NCI-H2227 treated with DMSO at 0.1 percent for 48 hours (cell line): ENCODE measurements at regions not wholly inside any gene's neighbourhood (a gene's known extent, or its start where the extent isn't known, plus 50 kb on each side); places are given as distances from the start of the nearest gene placed in this dataset.

ENCODE experiments used
- DNase-seq: peaks from one replicate; lab custom pipeline; 2025; lab: John Stamatoyannopoulos, UW

DNA sequence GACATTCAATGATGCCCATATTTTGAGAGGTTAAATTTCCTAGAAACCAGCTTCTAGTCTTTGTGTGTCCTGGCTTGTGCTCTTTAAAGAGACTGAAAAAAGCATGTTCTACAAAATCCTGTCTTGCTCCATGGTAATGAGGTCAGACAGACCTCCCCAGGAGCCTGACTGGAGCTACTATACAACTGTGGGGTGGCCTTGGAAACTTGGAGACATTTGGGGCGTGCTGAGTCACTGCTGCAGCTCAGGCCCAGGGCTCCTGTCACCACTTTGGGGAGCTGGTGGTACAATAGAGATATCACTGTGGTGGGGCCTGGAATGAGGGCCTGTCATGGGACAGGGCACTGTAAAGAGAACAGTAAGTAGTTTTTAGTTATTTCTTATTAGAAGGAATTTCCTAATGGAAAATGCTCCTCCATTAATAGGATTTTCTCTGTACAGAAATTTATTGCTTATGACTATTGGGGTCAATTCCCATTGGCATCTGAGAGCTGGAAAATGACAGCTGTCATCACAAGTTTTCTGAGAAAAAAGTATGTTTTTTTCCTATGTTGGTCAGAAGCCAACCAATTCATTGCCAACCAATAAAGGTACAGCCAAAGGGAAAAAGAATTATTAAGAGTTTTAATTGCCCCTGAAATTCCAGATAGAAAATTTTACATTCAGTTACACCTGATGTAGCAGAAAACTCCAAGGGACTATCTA is 207.4 kb upstream of the JADE1 start:
- DNase-seq: no peak

DNA sequence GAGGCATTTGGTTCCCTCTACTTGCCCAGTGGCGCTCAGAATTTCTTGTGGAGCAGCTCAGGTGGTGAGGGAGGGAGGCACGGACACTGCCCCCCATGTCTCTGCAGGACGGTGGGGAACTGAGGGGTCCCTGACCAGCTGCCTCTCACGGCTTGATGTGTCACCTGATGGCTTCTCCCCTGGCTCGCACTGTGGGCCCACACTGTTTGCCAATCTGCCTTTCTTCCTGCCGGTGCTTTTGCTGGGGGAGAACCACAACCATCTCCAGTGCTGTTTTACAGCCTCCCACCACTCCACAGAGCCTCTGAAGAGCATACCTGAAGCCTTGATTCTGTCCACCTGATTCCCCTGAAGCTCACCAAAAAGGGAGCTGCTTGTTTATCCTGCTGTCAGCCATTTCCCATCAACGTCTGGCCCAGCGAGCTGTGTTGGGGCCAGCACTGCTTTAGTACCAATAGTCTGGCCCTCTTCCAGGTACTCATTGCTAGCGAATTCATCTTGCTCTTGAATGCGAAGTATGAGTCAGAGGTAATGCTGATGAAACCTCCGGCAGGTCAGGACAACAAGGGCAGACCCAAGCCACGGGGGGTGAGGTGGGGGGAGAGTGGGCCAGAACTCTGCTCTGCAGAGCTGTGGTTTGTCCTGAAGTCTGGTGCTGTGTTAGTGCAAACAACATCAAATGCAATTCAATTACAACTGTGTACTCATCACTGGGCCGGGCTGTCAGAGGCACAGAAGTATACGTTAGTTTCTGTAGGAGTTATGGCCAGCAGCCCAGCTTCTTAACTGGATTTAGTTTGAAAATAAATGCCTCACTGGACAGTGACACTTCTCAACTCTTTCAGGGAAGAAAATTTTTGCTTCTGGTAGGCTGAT is 208.3 kb upstream of the JADE1 start:
- peak; percentile 17 for DNase-seq

DNA sequence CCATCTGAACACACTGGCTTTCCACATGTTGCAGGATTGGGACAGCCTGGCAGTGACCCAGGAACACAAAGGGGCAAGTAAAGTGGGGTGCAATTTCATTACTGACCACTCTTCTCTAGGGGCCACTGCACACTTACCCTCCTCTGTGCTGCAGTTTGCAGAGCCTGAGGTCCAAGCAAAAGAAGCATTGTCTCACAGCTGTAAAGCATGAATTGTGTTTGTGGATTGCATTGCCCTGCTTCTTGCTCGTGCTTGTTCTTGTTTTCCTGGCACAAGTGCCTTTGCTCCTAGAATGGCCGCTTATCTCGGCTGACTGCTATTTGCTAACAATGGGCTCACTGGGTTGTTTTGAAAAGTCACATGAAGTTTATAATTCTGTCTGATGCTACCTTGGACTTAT is 209.1 kb upstream of the JADE1 start:
- no peak for DNase-seq

DNA sequence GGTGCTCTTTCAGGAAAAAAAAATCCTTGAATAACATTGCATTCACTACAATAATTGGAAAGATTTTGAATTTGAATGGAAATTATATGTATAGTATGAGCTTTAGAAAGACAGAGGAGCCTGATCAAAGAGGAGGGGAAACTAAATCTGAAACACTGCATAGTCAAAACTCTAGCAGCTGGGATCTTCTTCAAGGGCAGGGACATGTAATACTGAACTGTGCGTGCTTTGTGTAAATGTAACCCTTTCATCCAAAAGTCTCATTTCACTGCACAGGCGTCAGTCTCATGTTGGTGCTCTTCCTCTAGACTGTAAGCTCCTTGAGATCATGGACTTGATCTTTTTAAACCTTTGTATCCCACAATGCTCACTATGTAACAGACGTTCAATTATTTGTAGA is 212.0 kb upstream of the JADE1 start:
- no peak for DNase-seq

DNA sequence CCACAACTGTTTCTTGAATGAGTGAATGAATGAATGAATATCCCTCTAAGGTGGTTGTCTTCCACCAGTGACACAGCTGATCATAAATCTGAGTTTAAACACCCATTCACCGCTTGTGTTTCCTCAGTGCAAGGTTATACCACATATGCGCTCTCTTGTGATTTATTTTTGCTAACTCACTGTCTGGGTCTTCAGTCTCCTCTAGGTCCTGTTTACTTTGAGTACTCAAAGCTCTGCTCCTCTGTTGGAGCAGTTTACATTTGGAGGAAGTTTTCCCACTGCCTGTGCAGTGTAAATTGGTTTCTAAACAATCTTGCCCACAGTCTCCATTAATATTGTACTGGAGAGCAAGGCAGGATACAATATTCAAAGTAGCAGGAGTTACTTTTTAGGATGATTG is 212.6 kb upstream of the JADE1 start:
- DNase-seq: no peak

DNA sequence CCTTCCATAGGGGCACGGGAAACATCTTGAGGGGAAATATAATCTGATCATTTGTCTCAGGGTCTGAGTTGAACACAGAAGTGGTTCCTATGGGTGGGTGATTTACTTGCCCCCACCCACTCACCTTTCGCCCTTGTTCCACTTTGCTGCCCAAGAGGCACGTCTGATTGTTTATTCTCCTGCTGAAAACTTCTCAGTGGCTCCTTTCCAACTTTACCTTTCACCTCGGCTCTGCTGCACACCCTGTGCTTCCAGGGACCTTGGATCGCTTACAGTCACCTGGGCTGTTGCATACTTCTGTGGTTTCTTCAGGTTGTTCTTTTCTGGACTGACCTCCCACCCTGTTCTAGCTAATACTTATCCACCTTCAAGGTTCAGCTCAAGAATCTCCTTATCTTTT is 213.4 kb upstream of the JADE1 start:
- no peak for DNase-seq

DNA sequence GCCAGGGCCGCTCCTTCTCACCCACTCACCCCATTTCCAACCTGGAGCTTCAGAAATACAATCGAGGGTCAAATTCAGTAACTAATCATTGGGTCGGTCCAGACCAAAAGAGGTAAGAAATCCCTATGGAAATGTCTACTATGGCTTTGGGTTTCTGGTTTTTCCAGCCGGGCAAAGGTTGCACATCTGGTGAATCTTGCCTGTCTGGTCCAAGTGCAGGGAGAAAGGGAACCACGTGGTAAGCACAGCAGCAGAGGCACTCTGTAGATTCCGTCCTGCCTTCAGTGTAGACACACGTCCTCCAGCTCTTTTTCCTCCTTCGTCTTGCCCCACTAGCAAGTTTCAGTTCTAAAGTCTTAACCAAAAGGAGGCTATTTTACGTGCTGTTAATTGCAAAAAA is 218.0 kb upstream of the JADE1 start:
- no peak for DNase-seq

DNA sequence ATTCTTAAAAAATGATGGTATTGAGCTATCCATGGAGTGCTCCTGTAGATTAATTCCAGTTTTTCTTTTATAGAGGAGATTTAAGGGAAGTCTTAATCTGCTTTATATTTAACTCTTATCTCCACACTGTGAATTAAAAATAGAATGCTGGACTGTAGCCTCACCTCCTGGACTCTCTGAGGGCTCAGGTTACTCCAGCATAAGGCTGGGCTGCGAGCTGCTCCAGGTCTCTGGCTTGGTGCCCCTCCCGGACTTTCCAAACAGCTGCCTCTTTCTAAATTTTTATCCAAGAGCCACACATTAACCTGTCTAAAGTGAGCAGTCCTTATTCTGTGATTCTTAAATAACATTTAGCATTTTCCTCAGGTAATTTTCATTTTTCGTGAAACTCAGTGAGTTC is 218.7 kb upstream of the JADE1 start:
- DNase-seq: no peak

DNA sequence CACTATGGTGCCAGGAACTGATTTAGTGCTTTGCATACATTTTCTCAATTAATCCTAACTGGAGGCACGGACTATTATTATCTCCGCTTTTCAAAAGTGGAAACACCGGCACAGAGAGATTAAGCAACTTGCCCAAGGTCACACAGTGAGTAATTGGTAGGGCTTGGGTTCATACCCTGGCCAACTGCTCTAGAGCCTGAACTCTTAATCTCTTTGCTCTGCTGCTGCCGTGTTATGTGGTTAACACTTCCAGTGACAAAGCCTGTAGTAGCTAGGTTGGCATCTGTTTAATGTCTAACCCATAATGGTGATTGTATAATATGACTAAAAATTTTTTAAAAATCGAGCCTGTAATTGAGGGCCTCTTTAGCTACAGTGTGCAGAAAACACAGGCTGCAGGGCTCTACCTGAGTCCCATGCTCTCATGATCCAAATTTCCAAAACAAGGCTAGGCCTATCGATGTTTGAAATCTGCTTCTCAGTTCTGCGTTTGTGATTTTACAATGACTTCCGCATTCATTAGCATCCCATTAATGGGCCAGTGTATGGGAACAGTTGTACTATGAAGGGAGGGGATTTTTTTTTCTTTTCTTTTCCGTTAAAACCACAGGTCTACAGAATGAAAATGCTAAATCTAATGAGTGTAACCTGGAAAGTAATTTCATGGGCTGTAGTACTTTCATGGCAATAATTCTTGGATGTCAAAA is 219.3 kb upstream of the JADE1 start:
- DNase-seq: no peak

DNA sequence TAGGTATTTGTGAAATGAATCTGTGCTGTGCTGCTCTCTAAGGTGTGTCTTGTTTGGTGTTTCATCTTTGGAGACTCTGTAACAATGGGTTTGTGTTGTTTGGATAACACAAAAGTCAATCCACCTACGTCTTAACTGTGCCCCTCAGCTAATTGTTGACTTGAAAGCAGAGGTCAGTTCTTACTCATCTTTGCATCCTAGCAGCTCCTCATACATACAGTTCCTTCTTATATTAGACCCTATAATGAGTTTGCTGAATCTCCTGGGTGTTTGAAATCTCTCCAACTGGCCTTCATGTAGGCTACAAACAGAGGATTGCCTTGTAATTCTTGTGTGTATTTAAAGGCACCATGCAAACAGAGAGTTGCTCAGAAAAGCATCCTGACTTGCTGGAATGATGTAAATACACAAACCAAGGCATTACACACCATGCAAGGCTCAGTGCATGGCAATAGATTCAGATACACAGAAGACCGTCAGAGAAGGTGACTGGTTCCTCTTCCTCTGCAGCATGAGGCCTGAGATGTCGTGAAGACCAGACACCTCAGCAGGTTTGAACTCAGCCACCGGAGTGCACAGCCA is 220.0 kb upstream of the JADE1 start:
- DNase-seq: no peak

DNA sequence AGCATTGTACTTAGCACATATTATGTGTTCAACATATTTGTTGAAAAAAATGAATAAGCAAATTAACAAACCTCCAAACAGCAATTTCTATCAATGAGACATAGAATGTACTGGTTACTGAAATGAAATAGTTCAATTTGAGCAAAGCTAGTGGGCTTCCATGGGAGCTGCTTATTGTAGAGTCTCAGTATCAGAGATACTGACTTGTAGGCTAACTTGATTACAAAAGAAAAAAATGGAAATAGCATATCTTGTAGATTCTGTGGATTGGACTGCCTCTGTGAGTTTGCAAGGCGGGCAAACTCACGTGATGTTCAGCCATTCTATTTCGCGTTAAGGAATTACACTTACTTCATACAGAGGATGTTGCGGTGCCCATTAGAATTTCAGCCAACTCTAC is 222.1 kb upstream of the JADE1 start:
- no peak for DNase-seq

DNA sequence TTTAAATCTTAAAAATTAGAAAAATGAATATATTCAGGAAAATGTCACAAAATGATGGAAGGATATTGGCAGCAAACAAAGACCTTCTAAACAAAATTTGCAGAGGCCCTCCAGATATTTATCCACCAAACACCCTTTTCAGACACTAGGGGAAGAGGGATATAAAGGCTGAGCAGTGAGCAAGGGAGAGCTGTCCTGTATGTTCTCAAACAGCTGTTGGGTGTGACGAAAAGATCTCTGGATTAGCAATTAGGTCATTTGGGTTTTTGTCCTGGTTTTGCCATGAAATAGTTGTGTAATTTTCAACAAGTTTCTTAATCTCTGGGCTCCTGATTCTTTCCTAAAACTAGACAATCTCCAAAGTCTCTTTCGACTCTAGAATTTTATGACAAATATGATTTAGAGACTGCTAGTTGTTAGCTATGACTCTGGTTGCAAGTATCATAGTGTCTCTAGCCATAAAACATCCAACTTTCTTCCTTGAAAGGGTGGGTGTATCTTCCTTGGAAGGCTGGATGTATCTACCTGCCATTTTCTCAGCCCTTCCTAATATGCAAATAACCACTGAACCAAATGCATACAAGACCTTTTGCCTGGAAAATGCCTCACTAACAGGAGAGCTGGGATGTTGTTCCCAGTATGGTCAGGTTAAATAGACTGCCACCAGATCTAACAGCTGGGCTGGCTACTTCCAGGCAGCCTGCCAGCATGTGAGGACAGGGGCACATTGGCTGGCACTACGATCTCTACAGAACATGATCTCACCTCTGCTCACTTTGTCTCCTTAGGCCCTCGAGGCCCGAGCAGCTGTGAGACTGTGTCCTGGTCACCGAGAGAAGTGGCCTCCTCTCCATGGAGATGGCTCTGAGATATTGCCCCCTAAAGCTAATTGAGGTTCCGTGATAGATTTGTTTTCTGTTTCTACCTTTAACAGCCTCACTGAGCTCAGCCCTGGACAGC is 225.5 kb upstream of the JADE1 start:
- no peak for DNase-seq

DNA sequence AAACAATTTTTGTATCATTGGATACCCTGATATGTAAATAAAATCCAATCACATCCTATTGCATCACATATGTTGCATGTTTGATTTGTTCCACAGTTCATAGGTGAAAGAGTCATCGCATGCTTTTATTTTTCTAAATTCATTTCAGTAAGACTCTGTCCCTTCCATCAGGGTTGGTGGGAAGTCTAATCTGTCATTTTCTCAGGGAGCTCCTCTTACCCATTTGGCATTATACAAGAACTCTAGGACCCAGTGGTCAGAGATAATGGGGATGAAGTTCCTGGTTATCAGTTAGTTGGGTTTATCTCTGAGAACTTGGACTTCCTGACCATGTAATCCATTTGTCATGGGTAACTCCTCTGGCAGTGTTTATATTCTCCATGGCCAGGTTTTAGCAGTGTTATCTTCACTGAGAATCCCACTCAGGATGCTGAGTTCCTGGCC is 227.1 kb upstream of the JADE1 start:
- no peak for DNase-seq

DNA sequence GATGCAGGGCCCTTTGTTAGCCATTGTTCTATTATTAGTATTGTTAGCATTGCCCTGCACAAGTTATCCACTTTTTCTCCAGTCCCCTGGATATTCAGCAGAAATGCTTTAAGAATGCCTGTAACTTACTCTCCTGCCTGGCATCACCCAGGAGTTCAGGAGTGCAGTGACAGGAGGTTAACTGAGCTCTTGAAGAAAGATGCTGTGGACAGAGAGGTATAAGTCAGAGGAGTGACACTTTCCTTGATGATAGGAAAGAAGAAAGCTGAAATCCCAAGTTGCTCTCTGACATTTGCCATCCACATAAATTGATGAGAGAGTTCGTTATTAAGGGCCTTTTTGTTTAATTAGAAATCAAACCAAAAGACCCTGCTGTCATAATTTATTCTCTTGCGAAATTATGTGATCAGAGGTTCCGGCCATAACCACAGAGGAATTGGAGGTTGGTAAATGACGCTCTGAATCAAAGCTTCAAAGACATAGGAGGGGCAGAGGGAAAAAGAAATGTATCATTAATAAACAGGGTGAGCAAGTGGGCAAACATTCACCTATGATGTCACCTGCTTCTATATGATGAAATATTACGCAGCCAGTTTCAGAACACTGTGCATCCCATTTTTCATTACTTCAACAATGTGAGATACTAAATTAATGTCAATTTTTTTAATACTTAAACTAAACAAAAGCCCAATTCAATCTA is 230.2 kb upstream of the JADE1 start:
- no peak for DNase-seq

DNA sequence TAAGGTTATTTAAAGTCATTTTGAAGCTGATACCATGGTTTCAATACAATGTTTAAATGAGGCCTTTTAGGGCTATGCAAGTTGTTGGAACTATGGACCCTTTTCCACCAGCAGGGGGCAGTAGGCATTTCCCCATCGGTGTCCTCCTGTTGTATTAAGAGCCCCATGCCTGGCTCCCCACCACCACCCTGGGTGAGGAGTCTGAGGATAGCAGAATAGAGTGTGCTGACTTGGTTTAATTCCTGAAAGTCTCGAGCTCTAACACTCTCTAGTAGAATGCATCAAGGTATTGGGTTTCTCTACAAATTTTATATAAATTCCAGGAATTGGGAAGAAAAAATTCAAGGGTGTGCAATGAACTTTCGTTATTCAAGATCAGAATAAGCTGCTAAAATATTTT is 234.8 kb upstream of the JADE1 start:
- peak; percentile 4 for DNase-seq

DNA sequence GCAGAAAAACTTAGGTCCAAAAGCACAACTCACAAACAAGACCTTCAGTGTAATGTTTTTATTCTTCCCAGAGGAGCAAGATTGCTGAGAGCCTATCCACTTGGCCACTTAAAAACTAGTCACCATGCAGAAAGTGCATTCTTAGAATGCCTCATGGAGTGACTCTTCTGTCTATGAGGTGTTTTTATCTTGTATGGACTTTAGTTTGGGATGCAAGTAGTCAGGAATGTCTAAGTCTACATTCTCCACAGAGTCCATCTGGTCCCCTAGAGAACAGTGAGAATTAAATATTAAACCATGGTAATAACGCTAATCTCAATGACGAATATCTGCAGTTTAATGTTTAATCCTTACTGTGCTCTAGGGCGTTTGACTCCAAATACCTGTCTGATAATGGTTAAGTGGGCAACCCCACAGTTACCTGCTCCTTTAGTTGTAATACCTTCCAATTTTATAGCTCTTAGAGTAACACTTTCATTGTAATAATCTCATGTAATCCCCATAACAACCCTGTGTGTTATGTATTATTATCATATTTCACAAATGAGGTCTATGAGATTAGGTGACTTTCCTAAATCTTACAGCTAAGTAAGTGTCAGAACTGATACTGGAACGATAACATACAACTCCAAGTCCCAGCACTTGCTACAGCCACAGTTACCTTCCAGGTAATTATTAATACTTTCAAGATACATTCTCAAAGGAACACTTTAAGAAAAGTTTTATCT is 235.6 kb upstream of the JADE1 start:
- DNase-seq: no peak

DNA sequence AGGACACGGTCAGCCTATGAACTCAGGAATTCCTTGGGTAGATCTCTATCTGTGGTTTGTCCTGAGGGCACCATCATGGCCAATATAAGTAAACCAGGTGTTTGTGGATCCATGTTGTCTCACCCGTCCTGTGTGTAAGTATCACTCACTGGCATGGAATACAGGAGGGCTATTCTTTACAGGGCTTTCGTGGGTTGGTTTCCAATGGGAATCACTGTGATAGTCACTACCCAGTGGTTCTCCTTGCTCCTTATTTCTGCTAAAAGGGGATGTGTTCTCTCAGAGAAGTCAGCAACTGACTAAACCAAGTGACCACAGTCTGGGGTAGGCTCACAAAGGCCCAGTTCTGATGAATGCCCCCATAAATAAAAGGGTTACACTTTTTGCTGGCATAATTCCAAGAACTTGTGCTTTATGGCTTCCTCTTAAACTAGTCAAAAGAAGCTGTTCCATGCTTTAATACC is 236.7 kb upstream of the JADE1 start:
- no peak for DNase-seq

DNA sequence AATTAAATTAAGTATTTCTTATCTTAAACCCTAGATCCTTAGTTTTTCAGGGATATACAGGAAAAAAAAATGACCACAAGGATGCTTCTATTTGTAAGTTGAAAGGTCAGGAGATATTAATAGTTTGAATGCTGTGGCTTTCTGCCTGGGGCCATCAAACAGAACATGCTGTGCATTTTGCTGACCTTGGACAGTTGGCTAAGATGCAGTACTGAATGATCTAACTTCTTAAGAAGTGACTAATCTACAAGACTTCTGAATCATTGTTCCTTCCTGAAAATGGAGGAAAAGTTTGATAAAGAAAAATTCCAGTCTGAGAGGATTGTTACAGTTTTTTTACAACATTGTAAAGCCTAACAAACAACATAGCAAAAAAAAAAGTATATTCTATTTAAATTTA is 237.8 kb upstream of the JADE1 start:
- no peak for DNase-seq

DNA sequence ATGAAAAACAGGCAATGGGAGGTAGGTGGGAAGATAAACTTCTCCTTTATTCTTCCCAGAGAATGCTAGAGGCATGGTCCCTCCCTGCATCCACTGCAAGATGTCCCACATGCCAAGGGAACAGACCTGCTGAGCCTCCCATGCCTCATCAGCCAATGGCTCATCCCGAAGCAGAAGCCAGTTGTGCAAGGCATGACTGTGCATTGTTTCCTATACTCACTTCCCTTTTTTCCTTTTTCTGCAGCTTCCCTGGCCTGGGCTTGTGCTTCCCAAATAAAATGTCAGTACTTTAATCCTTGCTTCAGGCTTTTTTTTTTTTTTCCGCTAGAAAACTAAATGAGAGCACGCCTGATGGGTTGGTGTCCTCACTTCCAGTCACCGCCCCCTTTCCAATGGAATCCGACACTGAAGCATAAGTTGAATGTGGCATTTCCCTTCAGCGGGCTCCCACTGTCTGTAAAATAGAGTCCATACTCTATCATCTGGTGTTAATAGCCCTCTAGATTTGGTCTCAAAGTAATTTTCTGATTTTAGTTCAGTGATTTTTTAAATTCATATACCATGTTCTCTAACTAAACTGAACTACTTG is 239.0 kb upstream of the JADE1 start:
- DNase-seq: no peak

DNA sequence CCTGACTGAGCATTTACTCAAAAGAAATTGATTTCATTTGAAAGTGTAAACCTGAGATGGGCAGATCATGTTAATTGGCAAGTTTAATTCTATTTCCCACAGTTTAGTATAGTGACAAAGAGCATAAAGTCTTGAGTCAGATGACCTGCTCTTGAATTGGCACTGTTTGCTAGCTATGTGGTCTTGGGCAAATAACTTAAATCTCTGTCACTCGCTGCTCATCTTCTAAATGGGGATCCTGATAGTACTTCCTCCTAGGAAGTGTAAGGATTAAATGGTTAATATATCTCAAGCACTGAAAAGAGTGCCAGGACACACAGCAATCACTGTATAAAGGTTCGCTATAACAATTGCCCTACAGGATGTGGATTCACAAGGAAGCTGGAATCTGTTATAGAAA is 242.8 kb upstream of the JADE1 start:
- no peak for DNase-seq
